ENCODE measurements at regions not wholly inside any gene's neighbourhood (a gene's known extent, or its start where the extent isn't known, plus 50 kb on each side); places are given as distances from the start of the nearest gene placed in this dataset.
"Not testable (repeated sequence)": the region's sequence is repeated elsewhere in the genome, so short reads cannot be mapped to it uniquely, and the experiment has no call there.

DNA sequence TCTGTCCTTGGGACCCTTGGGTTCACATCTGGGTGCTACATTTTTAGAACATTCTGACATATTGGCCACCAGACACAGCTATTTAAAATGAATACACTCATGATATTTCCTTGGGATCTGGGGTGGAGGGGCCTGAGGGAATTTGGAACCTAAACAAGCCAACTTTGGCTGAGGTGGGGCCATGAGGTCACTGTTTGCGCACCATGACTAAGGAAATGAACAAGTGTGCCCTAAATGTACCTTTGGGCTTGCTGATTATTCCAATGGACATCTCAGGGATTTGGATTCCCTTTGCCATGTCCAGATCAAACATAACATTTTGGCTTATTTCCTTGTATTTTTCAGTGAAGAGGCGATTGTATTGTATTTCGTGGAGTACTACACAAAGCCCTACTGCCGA is 80.5 kb upstream of the SEC11C start:
- no peak for DNase-seq

DNA sequence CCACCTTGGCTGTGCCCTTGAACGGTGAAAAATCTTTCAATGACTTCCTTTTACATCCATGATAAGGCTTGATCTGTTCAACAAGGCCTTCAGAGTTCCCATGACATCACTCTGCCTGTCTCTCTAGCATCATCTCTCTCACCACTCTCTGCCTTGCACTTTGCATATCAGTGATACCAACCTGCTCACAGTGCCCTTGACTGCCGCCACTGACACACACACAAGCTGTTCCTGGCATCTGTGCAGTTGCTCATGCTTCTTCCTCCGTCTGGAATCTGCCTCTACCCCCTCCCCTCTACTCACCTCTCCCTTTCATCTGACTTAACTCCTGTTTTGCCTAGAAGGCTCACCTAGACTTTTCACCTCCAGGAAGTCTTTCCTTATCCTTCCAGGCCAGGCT is 79.1 kb upstream of the SEC11C start:
- DNase-seq: no peak

DNA sequence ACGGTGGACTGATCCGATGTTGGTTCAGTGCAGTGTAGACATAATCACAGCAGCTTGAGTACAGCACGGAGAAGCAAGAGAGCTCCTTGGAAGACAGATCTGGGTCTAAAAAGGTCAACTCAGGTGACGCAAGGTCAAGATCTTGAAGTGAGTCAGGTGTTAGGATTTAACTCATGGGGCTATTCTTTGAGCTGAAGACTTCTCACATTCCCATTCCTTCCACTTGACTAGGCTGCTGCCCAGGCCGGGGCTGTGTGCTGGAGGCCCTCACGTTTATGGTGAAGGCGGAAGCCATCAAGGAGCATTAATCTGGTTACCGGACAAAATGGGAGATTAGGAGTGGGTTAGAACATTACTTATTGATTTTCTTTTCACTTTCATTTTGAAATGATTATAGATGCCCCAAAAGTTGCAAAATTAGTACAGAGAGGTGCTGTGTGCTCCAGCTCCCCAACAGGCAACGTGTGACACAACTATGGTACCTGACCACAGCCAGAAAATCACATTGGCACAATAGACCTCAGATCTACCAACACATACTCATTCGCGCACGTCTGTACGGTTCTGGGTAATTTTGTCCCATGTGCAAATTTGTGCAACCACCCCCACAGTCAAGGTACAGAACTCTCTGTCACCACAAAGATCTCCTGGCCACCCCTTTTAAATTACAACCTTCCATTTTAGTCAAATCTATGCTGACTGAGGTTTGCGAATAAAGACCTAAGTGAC is 77.6 kb upstream of the SEC11C start:
- no peak for DNase-seq

DNA sequence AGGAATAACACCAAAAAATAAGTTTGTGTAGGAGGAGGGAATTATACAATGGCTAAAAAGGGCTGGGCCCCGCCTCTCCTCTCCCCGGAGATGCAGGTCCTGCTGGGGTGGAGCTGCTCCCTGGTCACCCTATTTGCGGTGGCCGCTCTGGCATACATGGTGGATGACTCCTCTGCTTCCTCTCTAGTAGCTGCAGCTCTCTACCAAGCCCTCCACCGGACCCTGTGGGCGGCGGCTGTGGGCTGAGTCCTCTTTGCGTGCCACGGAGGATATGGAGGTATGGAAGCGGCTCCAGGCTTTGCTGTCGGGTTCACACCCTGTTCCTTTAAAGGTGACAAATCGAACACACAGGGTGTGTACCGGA is 77.1 kb upstream of the SEC11C start:
- DNase-seq: no peak

DNA sequence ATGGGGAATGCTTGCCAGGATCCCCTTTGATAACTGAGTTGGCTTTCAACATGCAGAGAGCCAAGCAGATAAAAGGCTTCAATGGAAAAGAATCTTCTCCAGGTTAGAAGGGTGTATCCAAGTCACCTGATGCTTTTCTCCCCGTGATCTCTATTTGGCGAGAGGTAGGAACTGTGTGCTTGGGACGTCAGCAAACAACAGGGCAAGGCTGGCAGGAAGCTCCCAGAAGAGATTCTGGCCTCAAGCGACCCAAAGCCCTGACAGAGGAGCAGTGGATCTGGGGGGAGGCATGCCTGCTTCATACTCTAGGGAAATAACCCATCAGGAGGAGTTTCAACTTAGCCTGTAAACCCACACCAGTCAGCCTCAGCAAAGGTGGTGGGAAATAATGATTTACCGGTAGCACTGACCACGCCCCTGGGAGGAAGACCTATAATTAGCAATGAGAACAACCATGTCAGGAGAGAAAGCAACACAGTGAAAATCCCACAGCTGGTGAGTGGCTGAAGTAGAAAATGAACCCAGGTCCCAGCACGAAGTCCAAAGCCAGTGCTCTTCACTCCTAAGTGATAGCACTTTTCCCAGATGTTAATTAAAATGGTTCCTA is 76.3 kb upstream of the SEC11C start:
- DNase-seq: no peak

DNA sequence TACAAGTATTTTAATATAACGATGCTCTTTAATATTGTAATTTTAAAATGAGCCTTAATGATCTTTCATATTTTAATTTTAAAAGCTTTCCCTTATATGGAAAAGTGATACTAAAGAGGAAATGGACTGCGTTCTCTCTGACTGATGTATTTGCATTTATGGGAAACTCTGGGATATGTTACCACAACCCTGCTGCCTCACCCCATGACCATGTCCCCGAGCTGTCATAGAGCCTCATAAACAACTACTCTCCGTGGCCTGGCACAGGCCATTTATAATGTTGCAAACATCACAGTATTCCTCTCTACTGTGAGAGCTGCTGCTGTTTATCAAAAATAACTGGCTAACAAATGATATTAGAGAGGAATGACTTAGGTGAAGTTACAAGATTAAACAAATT is 75.8 kb upstream of the SEC11C start:
- DNase-seq: no peak

DNA sequence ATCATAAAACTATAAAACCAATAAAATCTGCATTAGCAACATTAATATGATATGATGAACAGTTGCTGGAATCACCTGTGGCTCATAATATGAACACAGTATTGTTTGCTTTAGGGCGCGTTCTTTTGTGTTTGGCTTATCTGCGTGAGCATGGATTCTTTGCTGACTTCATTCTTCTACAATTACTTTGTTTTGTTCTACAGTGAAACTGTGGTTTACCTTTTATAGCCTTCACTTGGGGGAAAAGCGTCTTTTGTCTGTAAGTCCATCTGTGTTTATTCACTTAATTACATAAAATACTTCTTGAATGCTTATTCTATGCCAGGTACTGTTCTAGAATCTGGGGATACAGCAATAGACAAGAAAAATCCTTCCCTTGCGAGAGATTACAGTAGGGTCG is 74.0 kb upstream of the SEC11C start:
- no peak for DNase-seq

DNA sequence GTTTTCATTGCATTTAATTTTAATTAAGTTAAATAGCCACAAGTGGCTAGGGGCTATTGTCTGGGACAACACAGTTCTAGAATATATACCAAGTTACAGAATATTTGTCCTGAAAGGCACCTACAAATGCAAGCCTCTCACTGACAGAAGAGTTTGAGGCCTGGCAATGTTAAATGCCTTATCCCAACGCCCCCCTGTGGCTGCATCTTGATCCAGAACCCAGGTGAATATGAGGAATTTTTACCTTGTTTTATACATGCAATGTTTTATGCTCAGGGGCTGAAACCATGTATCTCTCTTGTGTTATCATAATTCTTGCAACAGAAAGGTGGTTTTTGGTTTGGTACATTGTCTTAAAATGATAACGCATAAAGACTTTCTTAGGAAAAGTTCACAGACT is 71.8 kb upstream of the SEC11C start:
- no peak for DNase-seq

DNA sequence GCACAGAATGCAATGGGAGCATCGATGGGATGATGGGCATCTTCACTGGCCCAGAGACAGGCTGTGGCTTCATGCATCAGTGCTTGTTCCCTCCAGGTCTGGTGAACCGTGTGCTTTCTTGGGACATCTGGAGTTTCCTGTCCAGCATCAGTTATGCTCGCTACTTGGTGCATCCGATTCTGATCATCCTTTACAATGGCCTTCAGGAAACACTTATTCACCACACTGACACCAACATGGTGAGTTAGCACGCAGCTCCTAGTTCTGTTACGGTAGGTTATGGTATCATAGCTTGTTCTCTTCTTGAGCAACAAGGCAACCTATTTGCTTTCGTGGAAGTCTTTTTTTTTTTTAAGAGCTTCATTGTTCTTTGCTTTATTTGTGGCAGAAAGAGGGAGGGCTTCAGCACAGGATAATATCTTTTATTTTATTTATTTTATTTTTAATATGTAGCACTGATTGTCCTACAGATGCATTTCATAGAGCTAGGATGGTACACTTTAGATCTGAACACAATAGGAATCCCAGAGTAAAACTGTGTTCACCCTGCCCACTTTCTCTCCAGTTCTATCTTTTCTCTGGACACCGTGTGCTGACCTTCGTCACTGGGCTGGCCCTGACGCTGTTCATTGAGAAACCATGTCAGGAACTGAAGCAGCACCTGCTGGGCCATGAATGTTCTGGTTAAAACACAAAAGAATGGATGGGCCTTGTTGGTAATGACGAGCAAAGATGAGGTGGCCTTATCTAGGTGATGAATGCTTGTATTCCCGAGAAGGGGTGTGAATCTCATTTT is 71.2 kb upstream of the SEC11C start:
- DNase-seq: no peak

DNA sequence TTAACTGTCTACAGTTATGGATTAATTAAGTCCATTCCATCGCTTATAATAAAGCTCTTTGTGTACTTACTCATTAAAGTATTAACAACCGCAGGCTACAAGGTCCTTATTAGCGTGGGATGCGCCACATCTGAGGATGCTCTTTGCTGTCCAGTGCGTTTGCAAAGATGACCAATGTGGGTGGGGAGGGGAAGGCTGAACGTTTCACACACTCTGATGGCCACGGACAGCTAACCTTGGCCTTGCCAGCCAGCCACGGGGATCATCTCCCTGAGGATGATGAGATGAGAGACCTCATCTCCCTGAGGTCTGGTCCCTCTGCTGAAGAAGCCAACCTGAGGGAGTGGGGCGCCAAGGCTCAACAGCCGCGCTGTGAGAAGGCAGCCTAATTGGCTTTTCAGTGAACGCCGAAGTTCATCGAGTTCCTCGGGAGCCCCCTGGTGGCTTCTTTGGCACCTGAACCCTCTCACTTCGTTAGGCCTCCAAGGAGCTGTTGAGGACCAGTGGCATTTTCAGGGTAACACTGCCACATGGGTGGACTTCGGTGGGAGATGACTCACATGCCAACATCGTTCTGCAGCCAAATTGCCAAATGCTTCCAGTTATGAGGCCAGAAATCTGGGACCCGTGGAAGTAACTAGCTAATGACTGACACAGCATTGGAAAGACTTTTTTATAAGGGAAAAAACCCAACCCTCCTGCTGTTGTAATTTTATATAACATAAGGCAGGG is 69.3 kb upstream of the SEC11C start:
- peak; percentile 85 for DNase-seq

DNA sequence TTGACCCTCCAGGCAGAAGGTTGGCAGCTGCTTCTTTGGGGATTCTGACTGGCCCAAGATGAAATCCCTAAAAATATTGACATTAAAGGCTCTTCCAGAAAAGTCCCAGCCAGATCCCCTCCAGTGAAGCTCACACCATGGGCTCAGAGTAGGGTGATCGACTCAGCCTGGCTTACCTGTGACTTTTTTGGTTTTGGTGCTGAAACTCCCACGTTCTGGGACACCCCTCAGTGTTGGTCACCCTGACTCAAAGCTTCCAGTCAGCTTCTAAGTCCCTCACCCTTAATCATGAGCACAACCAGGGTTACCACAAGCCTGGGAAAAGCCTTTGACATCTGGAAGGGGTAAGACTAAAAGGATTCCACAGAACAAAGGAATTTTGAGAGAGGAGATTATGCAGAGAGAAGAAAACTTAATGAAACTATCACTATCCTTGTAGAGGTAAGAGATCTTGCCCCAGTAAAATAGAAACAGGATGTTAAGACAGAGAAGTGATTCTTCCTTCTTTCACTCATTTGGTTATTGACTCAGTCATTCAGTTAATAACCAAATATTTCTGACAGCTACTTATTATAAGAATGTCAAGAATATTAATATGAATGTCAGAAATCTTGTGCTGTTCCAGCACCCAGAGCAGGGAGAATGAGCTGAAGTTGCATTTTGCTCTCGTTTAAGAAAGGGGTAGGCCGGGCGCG is 66.8 kb upstream of the SEC11C start:
- DNase-seq: no peak

DNA sequence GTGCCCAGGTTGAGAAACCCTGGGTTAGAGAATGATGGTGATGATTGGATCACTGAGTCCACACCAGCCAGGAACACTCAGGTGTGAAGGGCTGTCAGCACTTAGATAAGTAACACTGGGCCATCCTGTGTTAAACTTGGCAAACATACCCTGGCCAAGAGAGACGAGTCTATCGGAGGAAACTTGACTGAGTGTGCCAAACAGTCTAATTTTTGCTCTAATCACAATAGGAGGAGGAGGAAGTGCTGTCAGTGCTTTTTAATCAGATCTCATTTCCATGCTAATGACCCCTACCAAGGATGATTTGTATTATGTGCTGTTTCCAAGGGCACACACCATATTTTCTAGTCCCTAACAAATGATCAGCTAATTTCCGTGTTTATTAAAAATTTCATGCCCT is 63.8 kb upstream of the SEC11C start:
- no peak for DNase-seq

DNA sequence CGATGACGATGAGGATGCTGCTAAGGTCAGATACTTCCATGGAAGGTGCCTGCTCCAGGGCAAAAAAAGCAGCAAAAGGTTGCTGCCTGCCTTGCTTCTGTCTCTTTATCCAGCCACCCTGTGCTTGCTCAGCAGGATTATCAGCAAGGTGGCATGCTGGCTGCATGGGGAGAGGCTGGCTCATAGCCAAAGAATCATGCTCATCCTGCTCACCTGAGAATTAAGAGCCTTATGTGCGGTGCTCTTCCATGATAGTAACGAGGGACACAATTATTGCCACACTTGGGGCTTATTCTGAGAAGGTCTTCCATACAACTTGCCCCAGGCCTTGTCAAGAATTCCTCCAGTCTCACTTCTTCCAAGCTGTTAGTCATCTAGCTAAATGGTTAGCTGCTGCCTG is 60.4 kb upstream of the SEC11C start:
- DNase-seq: no peak

DNA sequence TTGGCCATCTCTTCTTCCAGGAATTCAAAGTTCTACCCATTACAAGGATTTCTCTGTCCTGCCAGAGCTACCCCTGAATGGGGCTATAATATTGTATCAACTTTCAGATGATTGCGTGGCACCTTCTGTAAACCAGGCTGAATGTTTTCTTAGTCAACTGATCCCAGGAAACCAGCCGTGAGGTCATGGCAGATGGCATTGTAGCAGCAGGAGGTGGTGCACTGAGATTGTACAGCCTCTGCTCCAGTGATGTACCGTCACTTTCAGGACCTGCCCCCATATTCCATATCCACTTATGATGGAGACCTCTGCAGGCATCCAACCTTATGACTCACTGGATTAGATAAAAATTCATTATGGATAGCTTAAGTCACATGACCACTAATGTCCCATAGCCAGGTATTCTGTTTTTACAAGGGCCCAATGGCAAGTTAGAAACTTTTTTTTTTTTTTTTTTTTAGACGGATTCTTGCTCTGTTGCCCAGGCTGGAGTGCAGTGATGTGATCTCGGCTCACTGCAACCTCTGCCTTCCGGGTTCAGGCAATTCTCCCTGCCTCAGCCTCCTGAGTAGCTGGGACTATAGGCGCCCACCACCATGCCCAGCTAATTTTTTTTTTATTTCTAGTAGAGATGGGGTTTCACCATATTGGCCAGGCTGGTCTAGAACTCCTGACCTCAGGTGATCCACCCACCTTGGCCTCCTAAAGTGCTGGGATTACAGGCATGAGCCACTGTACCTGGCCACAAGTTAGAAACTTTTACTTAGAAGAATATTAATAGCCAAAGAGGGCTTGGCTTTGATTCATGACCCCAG is 59.8 kb upstream of the SEC11C start:
- not testable (repeated sequence) for DNase-seq

DNA sequence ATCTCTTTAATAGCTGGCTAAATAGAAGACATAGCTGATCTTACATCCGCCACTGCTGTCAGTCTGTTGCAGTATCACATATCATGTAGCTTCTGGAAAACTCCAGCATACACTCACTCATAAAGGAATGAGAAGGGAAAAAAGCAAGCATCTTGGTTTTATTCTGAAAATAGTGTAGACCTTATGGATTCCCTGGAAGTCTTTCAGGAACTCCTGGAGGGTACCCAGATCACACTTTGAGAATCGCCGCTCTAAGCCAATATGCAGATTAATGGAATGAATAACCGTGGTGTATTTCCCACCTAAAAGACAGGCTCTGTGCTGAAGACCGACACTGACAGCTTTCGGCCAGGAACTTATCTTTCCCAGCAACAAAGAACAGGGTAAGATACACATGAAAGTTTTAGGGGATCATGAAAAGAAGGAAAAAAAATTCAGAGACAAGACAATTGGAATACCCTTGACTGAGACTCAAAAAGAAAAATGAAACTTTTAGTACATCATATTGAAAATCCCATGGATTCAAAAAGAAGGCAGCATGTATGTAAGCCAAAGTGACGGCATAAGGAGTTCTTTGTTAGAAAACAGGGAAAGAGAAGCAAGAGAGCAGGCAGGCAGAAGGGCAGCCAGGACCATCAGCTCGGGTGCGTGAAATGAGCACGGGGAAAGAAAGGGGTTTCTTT is 56.4 kb upstream of the SEC11C start:
- no peak for DNase-seq

DNA sequence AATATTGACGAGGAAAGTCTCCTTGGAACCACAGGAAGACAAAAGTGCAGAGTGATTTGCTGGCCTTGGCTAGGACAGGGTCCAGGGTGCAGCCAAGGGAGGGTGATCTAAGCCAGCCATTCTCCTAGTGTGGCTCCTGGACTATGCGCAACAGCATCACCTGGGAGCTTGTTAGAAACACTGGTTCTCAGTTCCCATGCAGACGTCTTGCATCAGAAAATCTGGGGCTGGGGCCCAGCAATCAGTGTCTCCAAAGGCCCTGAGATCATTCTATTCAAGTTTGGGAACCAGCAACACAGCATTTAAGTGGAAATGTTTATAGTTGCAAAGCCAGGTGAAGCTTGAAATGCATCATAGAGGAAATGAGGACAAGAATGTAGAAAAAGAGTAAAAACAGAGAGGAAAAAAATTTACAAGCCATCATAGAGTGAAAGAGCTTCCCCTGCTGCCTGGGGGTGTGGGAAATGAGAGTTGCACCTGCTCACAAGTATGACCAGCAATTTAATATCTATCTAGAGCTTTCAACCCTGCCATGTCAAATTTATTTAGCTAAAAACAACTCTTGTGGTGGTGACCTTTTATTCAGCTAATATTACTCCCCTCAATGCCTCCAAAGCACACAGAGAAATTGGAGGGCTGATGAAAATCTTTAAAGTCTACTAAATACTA is 54.4 kb upstream of the SEC11C start:
- no peak for DNase-seq

DNA sequence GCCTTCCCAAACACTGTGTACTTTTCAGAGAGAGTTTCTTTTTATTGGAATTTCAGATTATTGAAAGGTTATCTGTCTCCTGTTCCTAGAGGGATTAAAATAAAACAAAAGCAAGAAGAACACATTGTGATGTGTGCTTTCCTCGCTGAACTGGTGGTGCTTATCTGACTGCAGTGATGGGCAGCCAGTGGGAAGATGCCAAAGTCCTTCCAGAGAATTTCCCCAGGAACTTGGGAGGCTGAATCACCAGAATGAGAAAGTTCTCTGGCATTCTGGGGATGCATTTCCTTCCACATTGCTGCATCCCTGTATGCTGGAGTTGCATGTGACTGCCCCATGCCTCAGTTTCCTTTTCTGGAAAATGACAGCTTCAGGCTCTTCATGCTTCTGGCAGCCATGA is 53.9 kb upstream of the SEC11C start:
- DNase-seq: no peak

DNA sequence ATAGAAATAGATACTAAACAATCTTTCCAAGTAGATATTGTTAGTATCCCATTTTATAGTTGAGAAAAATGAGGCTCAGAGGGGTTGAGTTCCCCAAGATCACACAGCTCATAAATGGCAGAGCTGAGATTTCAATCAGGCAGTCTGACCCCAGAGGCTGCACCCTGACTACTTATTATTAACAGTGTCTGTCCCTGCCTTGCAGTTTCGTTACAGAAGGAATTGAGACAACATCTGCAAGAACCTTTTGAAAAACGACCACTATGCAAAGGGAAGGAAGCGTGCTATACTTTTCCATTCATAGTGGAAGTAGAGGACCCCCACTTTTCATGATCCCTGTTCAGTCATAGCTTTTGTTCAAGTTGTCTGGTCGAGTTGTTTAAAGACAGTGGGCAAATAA is 53.2 kb upstream of the SEC11C start:
- DNase-seq: no peak

DNA sequence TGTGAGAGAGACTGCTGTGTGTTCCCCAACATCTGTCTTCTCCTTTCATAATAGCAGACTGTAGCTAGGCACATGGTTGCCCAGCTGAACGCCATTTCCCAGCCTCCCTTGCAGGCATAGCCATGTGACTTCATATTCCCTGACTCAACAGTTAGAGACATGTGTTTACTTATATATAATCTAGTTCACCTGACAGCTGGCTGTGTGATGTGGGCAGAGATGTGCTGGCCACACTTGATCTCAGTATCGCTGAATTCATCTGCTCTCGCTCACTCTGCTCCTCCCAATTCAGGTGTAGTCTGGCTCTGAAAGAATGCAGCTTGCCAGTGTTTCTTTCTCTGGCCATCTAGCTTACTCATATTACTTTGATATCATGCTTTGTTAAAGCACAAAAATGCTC is 52.3 kb upstream of the SEC11C start:
- no peak for DNase-seq

Measured in NCI-H1048 (cell line).